ENCODE measurements at regions not wholly inside any gene's neighbourhood (a gene's known extent, or its start where the extent isn't known, plus 50 kb on each side); places are given as distances from the start of the nearest gene placed in this dataset.
A peak's percentile ranks its signal among the peaks of the same experiment; 100 is the strongest.
"Not testable (repeated sequence)": the region's sequence is repeated elsewhere in the genome, so short reads cannot be mapped to it uniquely, and the experiment has no call there.

DNA sequence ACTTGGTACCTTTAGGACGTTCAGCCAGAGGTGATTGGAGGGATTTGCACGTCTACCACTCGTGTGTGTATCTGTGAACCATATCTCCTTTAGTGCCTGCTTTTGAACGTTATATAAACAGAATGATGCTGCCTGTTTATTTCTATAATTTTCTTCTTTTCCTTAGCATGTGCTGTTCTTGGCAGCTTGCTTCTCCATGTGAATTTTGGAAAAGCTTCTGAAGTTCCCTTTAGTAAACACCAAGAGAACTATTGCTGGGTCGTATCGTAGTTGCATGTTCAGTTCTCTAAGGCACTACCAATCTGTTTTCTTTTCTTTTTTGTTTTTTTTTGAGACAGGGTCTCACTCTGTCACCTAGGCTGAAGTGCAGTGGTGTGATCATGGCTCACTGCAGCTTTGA, 73.8 kb upstream of the FANCC start:
- DNase-seq: not testable (repeated sequence)

GRCh38 chr9:95389373-95389772, 71.9 kb upstream of the FANCC start:
- DNase-seq: no peak

GRCh38 chr9:95386843-95387242, 69.3 kb upstream of the FANCC start:
- DNase-seq: no peak

GRCh38 chr9:95385521-95385920, 68.0 kb upstream of the FANCC start:
- DNase-seq: no peak

GRCh38 chr9:95383845-95384244, 66.3 kb upstream of the FANCC start:
- DNase-seq: no peak

DNA sequence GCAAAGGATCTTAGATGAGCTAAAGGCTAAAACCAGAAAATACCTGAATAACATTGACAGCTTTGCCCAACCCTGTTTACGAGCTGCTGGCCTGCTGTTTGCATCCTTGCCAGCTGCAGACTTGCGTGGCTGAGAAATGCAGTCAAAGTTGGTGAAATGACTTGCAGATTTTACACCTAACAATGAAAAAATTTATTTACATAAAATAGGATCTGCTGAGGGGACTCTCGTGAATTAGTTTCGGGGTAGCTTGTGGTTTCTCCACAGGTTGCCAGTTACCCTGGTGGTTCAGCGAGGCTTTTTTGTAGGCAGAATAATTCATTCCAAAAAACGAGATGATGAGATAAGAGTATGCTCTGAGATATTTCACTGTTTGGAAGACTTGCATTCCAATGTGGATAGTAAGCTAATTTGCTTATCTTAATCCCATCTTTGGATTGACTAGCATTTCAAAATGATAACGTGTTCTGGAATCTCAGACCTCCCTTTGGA, 65.7 kb upstream of the FANCC start:
- no peak for DNase-seq

GRCh38 chr9:95382433-95382832, 64.9 kb upstream of the FANCC start:
- peak; percentile 7 for DNase-seq

- no peak for DNase-seq
These were observed 63.7 kb upstream of the FANCC start for GRCh38 chr9:95381221-95381620.

DNA sequence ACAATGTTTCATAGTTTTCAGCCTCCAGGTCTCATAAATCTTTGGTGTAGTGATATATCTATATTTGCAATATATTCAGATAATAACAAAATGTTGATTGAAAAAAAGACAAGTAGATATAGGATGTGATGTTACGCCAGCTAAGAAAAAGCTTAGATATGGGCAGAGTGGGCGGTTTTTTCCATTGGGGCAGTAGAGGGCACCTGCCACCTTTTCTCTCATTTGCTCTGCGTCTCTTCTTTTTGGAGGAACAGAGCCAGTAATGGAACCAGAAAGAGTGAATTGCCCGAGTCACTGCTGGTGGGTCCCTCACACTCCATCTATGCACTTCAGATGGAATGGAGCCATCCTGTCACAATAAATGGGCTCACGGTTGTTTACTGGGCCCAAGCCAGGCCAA, 62.1 kb upstream of the FANCC start:
- DNase-seq: no peak

DNA sequence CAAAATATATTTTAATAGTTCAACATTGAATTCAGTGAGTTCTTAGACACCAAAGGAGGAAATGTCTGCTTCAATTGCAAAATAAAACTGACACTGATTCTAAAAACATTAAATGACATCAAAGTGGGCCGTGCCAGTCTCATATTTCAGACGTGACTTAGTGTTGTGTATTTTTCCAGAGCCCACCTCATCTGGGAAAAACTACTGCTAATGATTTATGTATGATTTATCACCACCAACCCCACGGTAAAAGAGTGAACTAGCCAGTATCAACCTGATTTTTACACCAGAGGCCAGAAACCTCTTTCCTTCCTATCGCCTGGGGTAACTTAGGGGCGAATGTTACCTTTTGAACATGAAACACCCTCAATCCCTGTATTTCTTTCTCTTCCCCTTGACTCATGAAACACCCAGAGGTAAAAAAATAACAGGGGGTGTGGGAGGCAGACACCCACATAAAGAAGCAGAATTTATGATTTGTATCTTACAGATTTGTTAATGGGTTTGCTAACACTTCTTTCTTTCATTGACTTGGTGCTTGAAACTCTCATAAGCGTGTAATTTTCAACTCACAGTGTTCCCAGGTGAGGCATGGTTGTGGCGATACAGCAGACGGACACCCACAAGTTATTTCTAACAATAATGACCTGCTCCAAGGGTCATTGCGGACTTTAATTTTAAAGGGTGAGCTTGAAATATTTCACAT, 56.4 kb upstream of the FANCC start:
- no peak for DNase-seq

GRCh38 chr9:95373069-95373681, 55.7 kb upstream of the FANCC start:
- DNase-seq: peak; percentile 14

GRCh38 chr9:95370064-95370463, 52.6 kb upstream of the FANCC start:
- DNase-seq: no peak

DNA sequence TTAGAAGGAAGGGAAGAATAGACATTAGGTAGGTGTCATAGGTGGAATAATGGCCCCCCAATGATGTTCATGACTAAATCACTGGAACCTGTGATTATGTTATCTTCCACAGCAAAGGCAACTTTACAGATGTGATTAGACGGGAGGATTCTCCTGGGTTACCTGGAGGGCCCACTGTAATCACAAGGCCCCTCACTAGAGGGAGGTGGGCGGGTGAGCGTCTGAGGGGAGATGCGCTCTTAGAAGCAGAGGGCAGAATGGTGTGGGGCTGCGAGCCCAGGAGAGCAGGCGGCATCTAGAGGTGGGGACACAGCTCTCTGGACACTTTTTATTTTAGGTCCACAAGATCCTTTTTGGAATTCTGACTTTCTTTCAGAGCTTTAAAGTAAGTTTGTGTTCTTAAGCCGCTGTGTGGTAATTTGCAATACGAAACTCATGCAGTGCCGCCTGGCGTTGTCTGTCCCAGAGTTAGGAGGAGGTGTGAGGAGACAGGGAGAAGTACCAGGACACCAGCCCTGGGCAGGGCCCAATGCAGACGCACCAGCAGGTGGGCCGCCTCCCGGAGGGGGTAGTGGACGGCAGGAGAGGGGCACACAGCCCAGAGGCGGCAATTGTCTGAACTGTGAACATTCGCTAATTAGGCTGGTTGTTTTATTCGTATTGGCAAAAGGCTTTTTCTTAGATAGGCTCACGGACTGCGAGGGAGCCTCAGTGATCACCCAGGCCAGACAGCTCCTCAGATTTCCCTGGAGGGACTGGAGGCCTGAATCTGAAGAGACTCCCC, 51.1 kb upstream of the FANCC start:
- DNase-seq: no peak

All from NCI-H748 treated with DMSO at 0.1 percent for 48 hours (cell line).